ENCODE measurements at regions not wholly inside any gene's neighbourhood (a gene's known extent, or its start where the extent isn't known, plus 50 kb on each side); places are given as distances from the start of the nearest gene placed in this dataset.

- no peak overlapping the region for H3K9ac ChIP-seq (ENCODE audit: low read length)
- H3K79me2 ChIP-seq (ENCODE audit: low read length) = no peaks in the 10 kb centered on the region
- H3K4me3 ChIP-seq (ENCODE audit: low read length) = no peak overlapping the region
- H4K20me1 ChIP-seq (ENCODE audit: insufficient read depth, low read length) = no peaks in the 10 kb centered on the region
- H3K27ac ChIP-seq (ENCODE audit: low read length) = no peak overlapping the region
- no peak overlapping the region for H2AFZ ChIP-seq (ENCODE audit: low read depth, low read length)
- H3K27me3 ChIP-seq (ENCODE audit: low read depth, low read length) = no peaks in the 10 kb centered on the region
- no peak for TF ChIP-seq CTCF (IDR thresholded peaks at IDR 0.05; ENCODE audit: low read depth, low read length)
- no peaks in the 10 kb centered on the region for H3K36me3 ChIP-seq (replicated peaks; ENCODE audit: low read depth, low read length)
- H3K4me1 ChIP-seq (ENCODE audit: low read length) = peaks cover 15% of the 10 kb centered on the region
- no peak overlapping the region for H3K4me2 ChIP-seq (ENCODE audit: low read length)
- H3K9me3 ChIP-seq (ENCODE audit: insufficient read depth, low read length) = no peaks in the 10 kb centered on the region
These were observed 81.4 kb upstream of the KCNK12 start for GRCh38 chr2:47652061-47652690.

DNA sequence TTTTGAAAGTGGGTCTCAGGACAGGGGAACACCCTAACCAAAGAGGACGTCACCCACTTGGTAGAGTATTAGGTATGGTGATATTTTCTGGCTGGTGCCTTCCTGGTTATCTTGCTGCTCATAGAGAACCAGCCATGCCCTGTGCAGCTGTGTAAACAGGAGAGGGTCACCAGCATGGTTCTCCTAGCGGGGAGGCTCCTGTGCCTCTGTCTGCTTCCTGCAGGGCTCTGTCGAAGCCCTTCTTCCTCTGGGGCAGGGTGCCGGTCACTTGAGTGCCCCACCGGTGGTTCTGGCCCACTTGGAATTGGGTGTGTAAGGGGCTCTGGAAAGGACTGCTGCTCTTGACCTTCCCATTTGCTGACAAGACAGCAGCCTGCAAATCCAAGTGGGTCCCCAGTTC is 80.5 kb upstream of the KCNK12 start:
- no peak overlapping the region for H3K27ac ChIP-seq (ENCODE audit: low read length)
- H3K9me3 ChIP-seq (ENCODE audit: insufficient read depth, low read length) = no peaks in the 10 kb centered on the region
- no peaks in the 10 kb centered on the region for H3K79me2 ChIP-seq (ENCODE audit: low read length)
- no peaks in the 10 kb centered on the region for H3K36me3 ChIP-seq (replicated peaks; ENCODE audit: low read depth, low read length)
- no peak overlapping the region for H2AFZ ChIP-seq (ENCODE audit: low read depth, low read length)
- H3K4me1 ChIP-seq (ENCODE audit: low read length) = peaks cover 15% of the 10 kb centered on the region
- H3K27me3 ChIP-seq (ENCODE audit: low read depth, low read length) = no peaks in the 10 kb centered on the region
- H3K9ac ChIP-seq (ENCODE audit: low read length) = no peak overlapping the region
- no peaks in the 10 kb centered on the region for H4K20me1 ChIP-seq (ENCODE audit: insufficient read depth, low read length)
- TF ChIP-seq EZH2phosphoT487 (IDR thresholded peaks at IDR 0.05; ENCODE audit: low read depth) (no peak), CTCF (IDR thresholded peaks at IDR 0.05; ENCODE audit: low read depth, low read length) (no peak)
- no peak overlapping the region for H3K4me3 ChIP-seq (ENCODE audit: low read length)
- H3K4me2 ChIP-seq (ENCODE audit: low read length) = no peak overlapping the region

DNA sequence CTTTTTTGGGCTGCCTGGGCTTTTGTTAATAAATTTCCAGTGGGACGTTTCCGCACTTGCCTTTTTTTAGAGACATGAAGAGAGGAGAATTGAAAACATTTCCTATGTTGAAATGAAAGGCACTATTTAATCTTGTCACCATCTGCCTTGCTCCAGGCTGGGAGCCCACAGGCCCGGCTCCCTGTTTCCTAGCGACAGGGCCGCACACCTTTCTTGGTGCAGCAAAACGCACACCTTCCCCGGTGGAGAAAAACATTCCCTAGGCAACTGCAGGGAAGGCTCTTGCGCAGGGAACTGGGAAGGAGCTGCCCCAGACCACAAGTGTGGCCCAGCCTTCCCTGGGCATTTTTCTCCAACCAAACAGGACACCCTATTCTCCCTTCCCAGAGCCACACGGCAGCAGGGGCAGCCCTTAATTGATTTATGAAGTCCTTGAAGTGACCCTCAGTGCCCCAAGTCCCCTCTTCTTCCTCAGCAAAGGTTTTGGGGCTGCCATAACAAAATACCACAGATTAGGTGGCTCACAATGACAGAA is 79.3 kb upstream of the KCNK12 start:
- Histone ChIP-seq H3K79me2 (ENCODE audit: low read length) (no peaks in the 10 kb centered on the region), H4K20me1 (ENCODE audit: insufficient read depth, low read length) (no peaks in the 10 kb centered on the region), H3K36me3 (replicated peaks; ENCODE audit: low read depth, low read length) (no peaks in the 10 kb centered on the region), H2AFZ (ENCODE audit: low read depth, low read length) (no peak overlapping the region), H3K9me3 (ENCODE audit: insufficient read depth, low read length) (no peaks in the 10 kb centered on the region), H3K4me2 (ENCODE audit: low read length) (no peak overlapping the region), H3K4me1 (ENCODE audit: low read length) (peaks cover 9% of the 10 kb centered on the region), H3K27me3 (ENCODE audit: low read depth, low read length) (no peaks in the 10 kb centered on the region), H3K9ac (ENCODE audit: low read length) (no peak overlapping the region), H3K4me3 (ENCODE audit: low read length) (no peak overlapping the region), H3K27ac (ENCODE audit: low read length) (no peak overlapping the region)
- TF ChIP-seq CTCF (IDR thresholded peaks at IDR 0.05; ENCODE audit: low read depth, low read length) (no peak), EZH2phosphoT487 (IDR thresholded peaks at IDR 0.05; ENCODE audit: low read depth) (no peak)

DNA sequence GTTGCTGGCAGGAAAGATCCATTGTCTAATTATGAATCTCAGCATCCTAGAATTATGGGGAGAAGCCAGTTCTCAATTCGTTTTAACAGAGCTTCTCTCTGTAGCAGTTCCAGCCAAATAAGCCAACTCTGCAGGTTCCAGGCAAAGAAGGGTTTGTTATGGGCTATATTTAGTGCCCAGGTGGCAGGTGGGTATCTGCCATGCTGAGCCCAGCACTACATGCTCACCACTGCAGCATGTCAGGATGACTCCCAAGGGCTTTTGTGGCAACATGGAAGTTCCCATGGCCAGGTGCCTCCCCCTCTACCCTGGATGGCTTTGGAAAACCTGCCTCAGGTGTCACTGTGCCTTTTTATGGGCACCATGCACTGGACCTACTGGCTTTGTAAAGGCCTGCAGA is 74.5 kb upstream of the KCNK12 start:
- no peaks in the 10 kb centered on the region for H3K9me3 ChIP-seq (ENCODE audit: insufficient read depth, low read length)
- no peaks in the 10 kb centered on the region for H3K4me1 ChIP-seq (ENCODE audit: low read length)
- no peaks in the 10 kb centered on the region for H3K36me3 ChIP-seq (replicated peaks; ENCODE audit: low read depth, low read length)
- TF ChIP-seq EZH2phosphoT487 (IDR thresholded peaks at IDR 0.05; ENCODE audit: low read depth) (no peak), CTCF (IDR thresholded peaks at IDR 0.05; ENCODE audit: low read depth, low read length) (no peak)
- H3K27me3 ChIP-seq (ENCODE audit: low read depth, low read length) = 0 out of 2 replicates have a peak, but pooled peaks cover 3% of the 10 kb centered on the region
- no peak overlapping the region for H3K4me2 ChIP-seq (ENCODE audit: low read length)
- H4K20me1 ChIP-seq (ENCODE audit: insufficient read depth, low read length) = no peaks in the 10 kb centered on the region
- H3K9ac ChIP-seq (ENCODE audit: low read length) = no peak overlapping the region
- no peak overlapping the region for H3K27ac ChIP-seq (ENCODE audit: low read length)
- no peak overlapping the region for H2AFZ ChIP-seq (ENCODE audit: low read depth, low read length)
- H3K4me3 ChIP-seq (ENCODE audit: low read length) = no peak overlapping the region
- H3K79me2 ChIP-seq (ENCODE audit: low read length) = no peaks in the 10 kb centered on the region
